Keratinocyte (primary cell): ENCODE measurements at regions not wholly inside any gene's neighbourhood (a gene's known extent, or its start where the extent isn't known, plus 50 kb on each side); places are given as distances from the start of the nearest gene placed in this dataset.

Source experiments
- DNase-seq: peaks from one replicate; pipeline ENCODE4 v3.0.0-alpha.2; 2011; ENCODE audit warnings: low read depth, missing footprints, low spot score
- FAIRE-seq: peaks from 2 replicates; lab custom pipeline; 2011; peaks lifted over from hg19 to GRCh38; lab: Jason Lieb, UNC
- H2AFZ ChIP-seq: 2 replicates; pipeline ENCODE4 v1.6.0; 2012; ENCODE audit warnings: low read length, control low read depth, inconsistent platforms; ENCODE audit not compliant: control insufficient read depth
- H3K27ac ChIP-seq: 2 replicates; pipeline ENCODE4 v1.5.1; 2011; ENCODE audit warnings: low read length; ENCODE audit not compliant: control insufficient read depth, insufficient read depth
- H3K27me3 ChIP-seq: 3 replicates; pipeline ENCODE4 v1.6.0; 2011; ENCODE audit warnings: low read length; ENCODE audit not compliant: control insufficient read depth, insufficient read depth; ENCODE audit errors: extremely low read depth
- H3K36me3 ChIP-seq, 2 experiments: 2 replicates in 1 of 2; 3 replicates in 1 of 2; pipeline ENCODE4 v1.5.1; 2011; ENCODE audit warnings: low read length in 2 of 2, mild to moderate bottlenecking in 1 of 2; ENCODE audit not compliant: control insufficient read depth in 2 of 2, insufficient read depth in 2 of 2; ENCODE audit errors: extremely low read depth in 1 of 2
- H3K4me1 ChIP-seq: 3 replicates; pipeline ENCODE4 v1.5.1; 2011; ENCODE audit warnings: low read length; ENCODE audit not compliant: control insufficient read depth, insufficient read depth; ENCODE audit errors: extremely low read depth
- H3K4me2 ChIP-seq: 3 replicates; pipeline ENCODE4 v1.6.0; 2011; ENCODE audit warnings: low read depth, low read length; ENCODE audit not compliant: control insufficient read depth, insufficient read depth; ENCODE audit errors: extremely low read depth
- H3K4me3 ChIP-seq, 3 experiments: fragments of 200-600 bp in 1 of 3; sonication (generic) in 1 of 3; 2 replicates in 2 of 3; 3 replicates in 1 of 3; pipeline ENCODE4 v1.5.1; 2011 to 2016; ENCODE audit warnings: low read length in 3 of 3, mild to moderate bottlenecking in 3 of 3, control low read depth in 2 of 3, inconsistent platforms in 1 of 3, low read depth in 1 of 3, mixed read lengths in 1 of 3, mixed run types in 1 of 3, moderate library complexity in 1 of 3; ENCODE audit not compliant: control insufficient read depth in 2 of 3, insufficient read depth in 2 of 3; ENCODE audit errors: extremely low read depth in 1 of 3
- H3K79me2 ChIP-seq: 2 replicates; pipeline ENCODE4 v1.6.0; 2012; ENCODE audit warnings: low read length; ENCODE audit not compliant: control insufficient read depth, insufficient read depth
- H3K9ac ChIP-seq: 3 replicates; pipeline ENCODE4 v1.6.0; 2011; ENCODE audit warnings: low read length; ENCODE audit not compliant: control insufficient read depth, insufficient read depth; ENCODE audit errors: extremely low read depth
- H3K9me1 ChIP-seq: 3 replicates; pipeline ENCODE4 v1.6.0; 2011; ENCODE audit warnings: low read length; ENCODE audit not compliant: control insufficient read depth, insufficient read depth; ENCODE audit errors: extremely low read depth
- H3K9me3 ChIP-seq: 2 replicates; pipeline ENCODE4 v1.5.1; 2012; ENCODE audit warnings: low read depth, low read length; ENCODE audit not compliant: control insufficient read depth
- H4K20me1 ChIP-seq: 3 replicates; pipeline ENCODE4 v1.6.0; 2011; ENCODE audit warnings: low read length; ENCODE audit not compliant: control insufficient read depth, insufficient read depth; ENCODE audit errors: extremely low read depth
- CTCF ChIP-seq, 3 experiments: IDR thresholded peaks in 1 of 3; conservative IDR thresholded peaks in 1 of 3; optimal IDR thresholded peaks in 1 of 3; 2 replicates in 2 of 3; 3 replicates in 1 of 3; pipeline versions ENCODE3 to v1.5.1; 2011; ENCODE audit warnings: low read length in 3 of 3, mild to moderate bottlenecking in 3 of 3, moderate library complexity in 2 of 3, control low read depth in 1 of 3, inconsistent platforms in 1 of 3; ENCODE audit not compliant: insufficient read depth in 2 of 3; ENCODE audit errors: extremely low read depth in 1 of 3
- EZH2 ChIP-seq: IDR thresholded peaks from one replicate; pipeline ENCODE4 v1.6.1; 2012; ENCODE audit warnings: inconsistent platforms, mild to moderate bottlenecking, low read length, moderate library complexity
- dilution Hi-C: fragments of 300-500 bp; cut with MboI; formaldehyde crosslinking; loops from one replicate; pipeline ENCODE4 v1.7.0; 2020; ENCODE audit warnings: low sequenced_read_pairs; ENCODE audit not compliant: extremely low pct_ligation_motif_present

- Histone ChIP-seq H3K9me3 (no peaks in the 10 kb centered on the region), H2AFZ (no peak overlapping the region), H3K4me3 (no peak overlapping the region), H3K4me2 (no peak overlapping the region), H3K4me1 (no peaks in the 10 kb centered on the region), H3K27me3 (no peaks in the 10 kb centered on the region), H3K79me2 (no peaks in the 10 kb centered on the region), H3K36me3 (no peaks in the 10 kb centered on the region), H3K9ac (no peak overlapping the region), H3K27ac (no peak overlapping the region), H4K20me1 (no peaks in the 10 kb centered on the region), H3K9me1 (no peaks in the 10 kb centered on the region)
- no peak for FAIRE-seq
- TF ChIP-seq EZH2 (no peak), CTCF (optimal IDR thresholded peaks at IDR 0.05 in 1 of 3, IDR thresholded peaks at IDR 0.05 in 1 of 3, conservative IDR thresholded peaks at IDR 0.05 in 1 of 3; ENCODE audit: extremely low read depth in 1 of 3, insufficient read depth in 2 of 3, low read length in 3 of 3) (no peak)
- dilution Hi-C loops = no loop called here
- no peak for DNase-seq
Measured at GRCh38 chr4:156238171-156238570, 284.5 kb upstream of the CTSO start.

GRCh38 chr4:156237231-156237630 lies 283.6 kb upstream of the CTSO start:
- Histone ChIP-seq H3K36me3 (no peaks in the 10 kb centered on the region), H3K27me3 (no peaks in the 10 kb centered on the region), H3K4me3 (no peak overlapping the region), H3K4me2 (no peak overlapping the region), H3K9me1 (no peaks in the 10 kb centered on the region), H3K4me1 (no peaks in the 10 kb centered on the region), H3K27ac (no peak overlapping the region), H4K20me1 (no peaks in the 10 kb centered on the region), H3K9me3 (no peaks in the 10 kb centered on the region), H3K79me2 (no peaks in the 10 kb centered on the region), H2AFZ (no peak overlapping the region), H3K9ac (no peak overlapping the region)
- DNase-seq (no peak), FAIRE-seq (no peak)
- TF ChIP-seq CTCF (optimal IDR thresholded peaks at IDR 0.05 in 1 of 3, IDR thresholded peaks at IDR 0.05 in 1 of 3, conservative IDR thresholded peaks at IDR 0.05 in 1 of 3; ENCODE audit: extremely low read depth in 1 of 3, insufficient read depth in 2 of 3, low read length in 3 of 3) (no peak), EZH2 (no peak)
- dilution Hi-C loops = no loop called here
